ENCODE measurements at regions not wholly inside any gene's neighbourhood (a gene's known extent, or its start where the extent isn't known, plus 50 kb on each side); places are given as distances from the start of the nearest gene placed in this dataset.

DNA sequence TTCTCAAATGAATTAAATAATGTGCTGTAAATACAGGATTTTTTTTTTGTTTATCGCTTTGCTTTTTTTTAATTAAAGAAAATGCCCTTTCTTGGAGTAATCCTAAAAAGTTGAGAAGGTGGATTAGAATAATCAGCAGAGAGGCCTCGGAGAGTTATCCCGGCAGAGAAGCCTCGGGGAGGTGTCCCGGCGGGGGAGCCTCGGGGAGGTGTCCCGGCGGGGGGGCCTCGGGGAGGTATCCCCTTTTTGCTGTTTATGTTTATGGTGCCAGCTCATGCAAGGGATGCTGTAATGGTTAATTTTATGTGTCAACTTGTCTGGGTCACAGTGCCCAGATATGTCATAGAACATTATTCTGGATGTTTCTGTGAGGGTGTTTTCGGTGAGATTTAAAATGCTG is 263.0 kb upstream of the TRIB2 start:
- H3K36me3 ChIP-seq (ENCODE audit: control insufficient read depth, insufficient read depth, low read length), result no peaks in the 10 kb centered on the region
- no peak for DNase-seq (ENCODE audit: low read depth)
- TF ChIP-seq, protein P1, sequence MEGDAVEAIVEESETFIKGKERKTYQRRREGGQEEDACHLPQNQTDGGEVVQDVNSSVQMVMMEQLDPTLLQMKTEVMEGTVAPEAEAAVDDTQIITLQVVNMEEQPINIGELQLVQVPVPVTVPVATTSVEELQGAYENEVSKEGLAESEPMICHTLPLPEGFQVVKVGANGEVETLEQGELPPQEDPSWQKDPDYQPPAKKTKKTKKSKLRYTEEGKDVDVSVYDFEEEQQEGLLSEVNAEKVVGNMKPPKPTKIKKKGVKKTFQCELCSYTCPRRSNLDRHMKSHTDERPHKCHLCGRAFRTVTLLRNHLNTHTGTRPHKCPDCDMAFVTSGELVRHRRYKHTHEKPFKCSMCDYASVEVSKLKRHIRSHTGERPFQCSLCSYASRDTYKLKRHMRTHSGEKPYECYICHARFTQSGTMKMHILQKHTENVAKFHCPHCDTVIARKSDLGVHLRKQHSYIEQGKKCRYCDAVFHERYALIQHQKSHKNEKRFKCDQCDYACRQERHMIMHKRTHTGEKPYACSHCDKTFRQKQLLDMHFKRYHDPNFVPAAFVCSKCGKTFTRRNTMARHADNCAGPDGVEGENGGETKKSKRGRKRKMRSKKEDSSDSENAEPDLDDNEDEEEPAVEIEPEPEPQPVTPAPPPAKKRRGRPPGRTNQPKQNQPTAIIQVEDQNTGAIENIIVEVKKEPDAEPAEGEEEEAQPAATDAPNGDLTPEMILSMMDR (IDR thresholded peaks at IDR 0.05; ENCODE audit: insufficient read depth, low read length, poor library complexity, severe bottlenecking), result no peak
- no peaks in the 10 kb centered on the region for H3K27me3 ChIP-seq (ENCODE audit: control insufficient read depth, insufficient read depth, low read length)
- H3K4me3 ChIP-seq (ENCODE audit: low read depth, low read length), result no peak overlapping the region

DNA sequence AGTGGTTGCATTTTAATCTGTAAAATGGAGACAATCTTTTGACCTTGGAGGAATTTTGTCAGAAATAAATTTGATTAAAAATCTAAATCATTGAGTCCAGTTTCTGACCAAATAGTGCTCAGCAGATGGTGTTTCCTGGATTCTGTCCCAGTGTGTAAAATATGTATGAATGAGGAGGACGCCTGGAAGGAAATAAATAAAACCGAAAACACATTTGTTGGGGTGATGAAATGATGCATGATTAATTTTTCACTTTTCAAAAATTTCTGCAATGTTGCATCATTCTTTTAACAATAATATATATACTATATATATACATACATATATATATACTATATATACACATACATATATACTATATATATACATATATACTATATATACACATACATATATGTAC is 261.1 kb upstream of the TRIB2 start:
- H3K36me3 ChIP-seq (ENCODE audit: control insufficient read depth, insufficient read depth, low read length), result no peaks in the 10 kb centered on the region
- H3K4me3 ChIP-seq (ENCODE audit: low read depth, low read length), result no peak overlapping the region
- DNase-seq (ENCODE audit: low read depth), result no peak
- no peaks in the 10 kb centered on the region for H3K27me3 ChIP-seq (ENCODE audit: control insufficient read depth, insufficient read depth, low read length)
- TF ChIP-seq, protein P1 (IDR thresholded peaks at IDR 0.05; ENCODE audit: insufficient read depth, low read length, poor library complexity, severe bottlenecking), result no peak

DNA sequence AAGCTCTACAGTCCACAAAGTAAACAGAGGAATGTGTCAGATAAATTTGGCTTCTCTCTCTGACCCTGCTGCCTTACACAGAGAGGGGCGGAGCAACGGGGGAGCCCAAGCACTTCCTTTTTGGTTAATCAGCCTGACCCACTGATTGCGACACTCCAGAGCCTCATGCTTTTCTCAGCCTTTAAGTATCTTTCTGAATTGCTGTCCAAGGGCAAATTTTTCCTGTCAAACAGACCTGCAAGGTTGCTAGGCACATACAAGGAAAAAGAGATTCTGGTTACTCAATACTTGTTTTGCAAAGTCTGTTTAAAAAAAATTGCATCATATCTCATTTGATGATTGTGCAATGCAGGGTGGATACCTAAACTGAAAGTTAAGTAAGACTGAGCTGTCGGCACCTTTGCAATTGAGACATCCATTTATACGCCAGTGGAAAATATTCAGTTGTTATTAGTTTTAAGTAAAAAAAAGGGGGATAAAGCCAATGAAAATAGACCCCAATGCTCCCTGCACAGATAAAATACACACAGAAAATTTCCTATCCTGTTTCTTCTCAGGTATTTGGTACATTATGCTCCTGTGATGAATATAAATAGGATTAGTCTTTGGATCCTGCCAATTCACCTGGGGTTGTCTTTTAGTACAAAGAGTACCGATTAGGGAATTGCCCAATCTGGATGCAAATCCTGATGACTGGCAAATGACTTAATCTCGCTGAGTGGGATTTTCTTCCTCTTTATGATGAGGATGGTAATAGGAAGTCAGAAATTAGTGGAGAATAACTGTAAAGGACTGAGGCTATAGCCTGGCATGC is 260.2 kb upstream of the TRIB2 start:
- Histone ChIP-seq H3K4me3 (ENCODE audit: low read depth, low read length) (no peak overlapping the region), H3K27me3 (ENCODE audit: control insufficient read depth, insufficient read depth, low read length) (no peaks in the 10 kb centered on the region), H3K36me3 (ENCODE audit: control insufficient read depth, insufficient read depth, low read length) (no peaks in the 10 kb centered on the region)
- DNase-seq (ENCODE audit: low read depth), result peak; percentile 94
- TF ChIP-seq, protein P1 (IDR thresholded peaks at IDR 0.05; ENCODE audit: insufficient read depth, low read length, poor library complexity, severe bottlenecking), result no peak

DNA sequence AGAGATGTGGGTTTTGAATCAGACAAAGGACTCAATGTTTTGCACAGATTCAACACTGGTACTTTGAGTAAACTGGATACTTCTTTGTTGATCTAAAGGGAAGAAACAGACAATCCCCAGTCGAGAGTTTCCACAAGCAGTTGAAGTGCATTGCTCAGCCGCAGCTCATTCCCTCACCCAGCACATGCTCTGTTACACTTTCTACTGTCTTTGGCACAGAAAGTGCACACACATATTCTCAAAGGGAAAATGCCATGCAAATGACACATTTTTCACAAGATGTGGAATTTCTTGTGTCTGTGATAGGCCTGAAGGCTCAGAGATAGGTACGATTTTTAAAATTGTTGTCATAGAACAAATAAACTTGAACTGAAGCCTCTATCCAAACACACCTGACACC is 258.9 kb upstream of the TRIB2 start:
- no peak overlapping the region for H3K4me3 ChIP-seq (ENCODE audit: low read depth, low read length)
- no peak for DNase-seq (ENCODE audit: low read depth)
- H3K36me3 ChIP-seq (ENCODE audit: control insufficient read depth, insufficient read depth, low read length), result no peaks in the 10 kb centered on the region
- H3K27me3 ChIP-seq (ENCODE audit: control insufficient read depth, insufficient read depth, low read length), result no peaks in the 10 kb centered on the region
- TF ChIP-seq, protein P1 (IDR thresholded peaks at IDR 0.05; ENCODE audit: insufficient read depth, low read length, poor library complexity, severe bottlenecking), result no peak

DNA sequence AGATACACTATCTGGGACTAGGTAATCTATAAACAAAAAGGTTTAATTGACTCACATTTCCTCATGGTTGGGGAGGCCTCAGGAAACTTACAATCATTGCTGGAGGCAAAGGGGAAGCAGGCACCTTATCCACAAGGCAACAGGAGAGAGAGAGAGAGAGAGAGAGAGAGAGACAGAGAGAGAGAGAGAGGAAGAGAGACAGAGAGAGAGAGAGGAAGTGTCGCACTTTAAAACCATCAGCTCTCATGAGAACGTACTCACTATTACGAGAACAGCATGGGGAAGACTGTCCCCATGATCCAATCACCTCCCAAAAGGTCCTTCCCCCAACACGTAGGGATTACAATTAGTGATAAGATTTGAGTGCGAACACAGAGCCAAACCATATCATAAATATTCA is 253.5 kb upstream of the TRIB2 start:
- Histone ChIP-seq H3K27me3 (ENCODE audit: control insufficient read depth, insufficient read depth, low read length) (no peaks in the 10 kb centered on the region), H3K4me3 (ENCODE audit: low read depth, low read length) (no peak overlapping the region), H3K36me3 (ENCODE audit: control insufficient read depth, insufficient read depth, low read length) (no peaks in the 10 kb centered on the region)
- TF ChIP-seq, protein P1 (IDR thresholded peaks at IDR 0.05; ENCODE audit: insufficient read depth, low read length, poor library complexity, severe bottlenecking), result no peak
- no peak for DNase-seq (ENCODE audit: low read depth)

DNA sequence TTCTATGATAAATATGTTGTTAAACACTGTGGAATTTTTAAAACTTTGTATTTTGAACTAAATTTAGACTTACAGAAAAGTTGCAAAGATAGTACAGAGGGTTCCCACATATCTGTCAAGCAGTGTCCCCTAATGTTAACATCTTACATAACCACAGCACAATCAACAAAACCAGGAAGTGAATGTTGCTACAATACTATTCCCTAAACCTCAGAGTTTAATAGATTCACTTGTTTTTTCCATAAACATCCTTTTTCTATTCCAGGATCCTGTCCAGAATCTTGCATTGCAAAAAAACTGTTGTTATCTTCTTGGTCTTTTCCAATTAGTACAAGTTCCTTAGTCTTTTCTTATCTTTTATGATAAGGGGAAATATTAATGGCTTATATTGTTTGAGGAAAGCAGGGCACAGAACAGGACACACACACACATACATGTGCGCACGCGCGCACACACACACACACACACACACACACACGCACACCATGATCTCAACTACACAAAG is 251.1 kb upstream of the TRIB2 start:
- TF ChIP-seq, protein P1 (IDR thresholded peaks at IDR 0.05; ENCODE audit: insufficient read depth, low read length, poor library complexity, severe bottlenecking), result no peak
- no peaks in the 10 kb centered on the region for H3K27me3 ChIP-seq (ENCODE audit: control insufficient read depth, insufficient read depth, low read length)
- DNase-seq (ENCODE audit: low read depth), result no peak
- H3K36me3 ChIP-seq (ENCODE audit: control insufficient read depth, insufficient read depth, low read length), result no peaks in the 10 kb centered on the region
- no peak overlapping the region for H3K4me3 ChIP-seq (ENCODE audit: low read depth, low read length)
